Activated CD8-positive, alpha-beta memory T cell treated with anti-CD3 and anti-CD28 coated beads for 1 hour (primary cell): ENCODE measurements at regions not wholly inside any gene's neighbourhood (a gene's known extent, or its start where the extent isn't known, plus 50 kb on each side); places are given as distances from the start of the nearest gene placed in this dataset.

Source experiments
- DNase-seq, 2 donors: peaks; one replicate each; pipeline ENCODE4 v3.0.0-alpha.2; 2020; ENCODE audit warnings: low read depth in 1 of 2; ENCODE audit errors: extremely low read depth in 1 of 2

DNA sequence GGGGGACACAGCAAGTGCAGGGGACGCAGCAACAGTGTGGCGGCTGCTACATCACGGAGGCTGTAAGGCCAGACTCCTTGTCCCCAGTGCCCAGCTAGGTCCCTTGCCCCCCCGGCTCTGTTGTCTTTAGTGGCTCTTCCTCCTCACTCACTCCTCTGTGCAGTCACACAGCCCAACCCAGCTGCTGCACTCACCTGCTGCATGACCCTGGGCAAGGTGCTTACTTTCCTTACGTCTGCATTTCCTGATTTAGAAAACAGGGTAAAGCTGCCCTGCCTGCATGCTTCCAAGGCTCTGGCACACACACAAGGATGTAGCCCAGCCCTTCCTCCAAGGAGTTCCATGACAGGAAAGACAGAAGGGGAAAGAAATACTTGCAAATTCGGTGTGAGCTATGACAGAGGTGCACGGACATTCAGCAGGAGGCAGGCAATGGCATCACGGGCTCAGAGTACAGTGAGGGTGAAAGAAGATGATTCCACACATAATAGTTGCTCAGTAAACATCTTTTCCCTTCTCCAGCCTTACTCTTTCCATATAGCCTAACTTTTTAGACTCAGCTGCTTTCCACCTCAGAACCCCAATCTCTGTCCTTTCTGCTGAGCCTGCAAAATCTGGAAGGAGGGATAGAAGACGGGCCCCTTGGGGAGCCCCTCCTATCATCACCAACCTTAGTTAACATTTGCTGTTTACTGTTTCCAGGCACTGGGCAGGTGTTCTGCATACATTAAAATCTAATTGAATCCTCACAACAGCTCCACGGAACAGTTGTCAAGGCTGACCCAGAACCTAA is 150.9 kb downstream of the MRM1 start:
- DNase-seq = no peak

DNA sequence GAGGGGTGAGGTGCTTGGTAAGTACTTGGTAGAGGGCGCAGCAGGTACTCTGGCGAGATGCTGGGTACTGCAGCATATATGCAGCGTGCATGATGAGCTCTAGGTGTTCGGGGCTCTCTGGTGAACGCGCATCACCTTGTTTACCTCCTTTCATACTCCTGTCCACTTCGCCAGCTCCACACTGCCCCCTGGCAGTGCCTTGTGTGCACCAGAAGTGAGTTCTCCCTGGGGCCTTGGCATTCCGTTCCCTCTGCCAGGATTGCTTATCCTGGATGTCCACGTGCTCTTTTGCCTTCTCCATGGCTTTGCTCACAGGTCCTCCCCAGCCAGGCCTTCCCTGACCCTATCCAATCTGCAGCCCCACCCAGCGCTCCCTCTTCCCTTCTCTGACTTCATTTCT is 154.2 kb downstream of the MRM1 start:
- DNase-seq = no peak

DNA sequence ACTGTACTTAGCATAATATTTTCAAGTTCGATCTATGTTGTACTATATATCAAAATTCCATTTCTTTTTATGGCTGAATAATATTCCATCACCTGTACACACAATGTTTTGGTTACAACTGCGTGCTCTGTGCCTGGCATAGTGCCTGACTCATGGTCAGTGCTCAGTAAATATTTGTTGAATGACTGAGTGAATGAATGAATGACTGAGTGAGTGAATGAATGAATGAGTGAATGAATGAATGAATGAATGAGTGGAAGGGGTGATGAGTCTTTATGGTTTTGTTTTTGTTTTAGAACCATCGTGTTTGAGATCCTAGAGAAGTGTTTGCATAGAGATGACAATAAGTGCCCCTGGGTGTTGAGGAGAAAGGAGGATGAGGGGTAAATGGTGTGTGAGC is 155.3 kb downstream of the MRM1 start:
- no peak for DNase-seq

DNA sequence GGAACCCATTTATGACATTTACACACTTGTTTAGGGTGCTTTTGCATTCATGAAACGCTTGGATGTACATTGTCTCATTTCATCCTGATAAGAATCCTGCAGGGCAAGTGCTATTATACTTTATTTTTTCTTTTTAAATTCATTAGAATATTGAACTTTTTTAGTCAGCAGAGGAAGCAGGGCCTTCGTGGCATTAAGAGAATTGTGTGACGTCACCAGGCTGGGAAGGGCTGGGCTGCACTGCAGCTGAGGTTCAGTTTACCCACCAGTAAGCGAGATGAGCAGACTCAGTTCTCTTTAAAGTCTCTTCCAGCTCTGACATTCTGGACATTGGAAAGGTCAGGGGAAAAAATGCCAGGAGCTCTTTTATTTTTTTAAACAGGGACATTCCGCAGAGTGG is 159.0 kb downstream of the MRM1 start:
- no peak for DNase-seq

DNA sequence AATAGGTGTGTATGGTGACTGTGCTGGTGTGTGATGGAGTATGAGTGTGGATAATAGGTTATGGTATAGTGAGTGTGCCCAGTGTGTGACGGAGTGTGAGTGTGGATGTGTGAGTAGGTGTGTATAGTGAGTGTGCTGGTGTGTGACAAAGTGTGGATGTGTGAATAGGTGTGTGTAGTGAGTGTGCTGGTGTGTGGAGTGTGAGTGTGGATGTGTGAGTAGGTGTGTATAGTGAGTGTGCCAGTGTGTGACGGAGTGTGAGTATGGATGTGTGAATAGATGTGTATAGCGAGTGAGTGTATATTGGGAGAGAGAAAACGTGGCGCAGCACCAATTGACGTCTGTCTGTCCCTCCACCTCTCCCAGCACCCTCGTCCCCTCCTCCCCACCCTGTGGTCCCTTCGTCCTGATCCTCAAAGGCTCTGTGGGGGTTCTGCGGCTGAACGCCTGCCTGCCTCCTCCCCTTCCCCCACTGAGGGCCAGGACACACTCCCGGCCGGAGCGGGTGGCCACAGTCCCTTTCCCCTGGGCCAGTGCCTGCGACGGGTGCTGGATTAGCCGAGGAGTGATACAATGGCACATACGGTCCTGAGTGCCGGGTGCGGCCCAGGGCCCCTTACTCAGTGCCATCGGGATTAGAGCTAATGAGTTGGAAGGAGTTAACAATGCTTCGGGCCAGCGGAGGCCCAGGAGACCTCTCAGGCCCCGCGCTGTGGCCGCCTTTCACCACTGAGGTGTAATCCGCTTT is 160.0 kb downstream of the MRM1 start:
- DNase-seq = no peak

DNA sequence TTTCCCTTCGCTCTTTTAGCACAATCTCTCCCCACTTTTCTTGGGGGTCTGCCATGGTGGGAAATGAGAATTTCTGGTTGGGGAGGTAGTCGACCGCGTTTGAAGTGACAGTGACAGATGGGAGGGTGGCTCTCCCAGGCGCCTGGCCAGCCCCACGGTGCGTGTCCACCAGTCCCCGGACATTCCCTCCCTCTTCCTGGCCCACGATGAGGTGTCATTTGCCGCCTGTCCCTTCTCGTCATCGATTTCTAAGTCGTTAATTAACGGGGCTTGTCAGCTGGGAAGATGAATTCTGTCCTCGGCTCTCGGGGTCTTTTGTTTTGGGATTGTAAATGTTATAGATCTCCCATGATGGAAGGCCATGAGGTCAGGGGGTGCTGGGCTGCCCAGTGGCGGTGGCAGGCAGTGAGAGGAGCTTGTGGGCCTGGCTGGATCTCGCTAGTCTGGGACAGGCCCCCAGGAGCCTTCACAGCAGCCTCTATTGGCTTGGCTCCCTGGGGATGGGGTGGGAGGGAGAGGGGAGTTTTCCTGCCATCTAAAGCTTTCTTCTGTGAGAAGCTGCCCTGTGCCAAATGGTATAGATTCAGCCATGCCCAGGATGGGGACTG is 164.2 kb downstream of the MRM1 start:
- DNase-seq = no peak

DNA sequence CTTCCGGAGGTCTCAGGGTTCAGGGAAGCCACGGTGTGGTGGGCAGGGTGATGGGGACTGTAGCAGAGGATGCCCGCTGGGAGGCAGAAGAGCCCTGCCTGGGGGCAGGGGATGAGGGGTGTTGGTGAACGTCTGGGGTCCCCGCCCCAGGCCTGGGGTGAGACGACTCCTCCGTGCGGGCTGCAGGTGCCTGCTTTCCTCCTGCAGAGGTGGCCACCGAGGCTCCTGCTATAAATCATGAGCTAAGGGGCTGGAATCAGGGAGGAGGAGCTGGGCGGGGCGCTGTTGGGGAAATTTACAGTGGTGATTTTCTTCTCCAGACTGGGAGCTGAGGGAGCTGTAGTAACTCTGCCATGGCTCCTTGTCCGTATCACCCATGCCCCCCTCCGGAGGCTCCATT is 167.0 kb downstream of the MRM1 start:
- DNase-seq = no peak

DNA sequence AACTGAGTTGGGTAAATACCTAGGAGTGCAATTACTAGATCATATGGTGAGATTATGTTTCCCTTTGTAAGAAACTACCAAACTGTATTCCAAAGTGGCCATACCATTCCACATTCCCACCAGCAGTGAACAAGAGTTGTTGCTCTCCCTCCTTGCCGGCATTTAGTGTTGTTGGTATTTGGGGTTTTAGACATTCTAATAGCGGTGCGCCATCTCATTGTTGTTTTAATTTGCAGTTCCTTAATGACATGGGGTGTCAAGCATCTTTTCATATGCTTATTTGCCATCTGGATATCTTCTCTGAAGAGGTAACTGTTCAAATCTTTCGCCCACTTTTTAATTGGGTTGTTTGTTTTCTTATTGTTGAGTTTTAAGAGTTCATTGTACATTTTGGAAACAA is 164.2 kb upstream of the LHX1 start:
- DNase-seq = no peak

DNA sequence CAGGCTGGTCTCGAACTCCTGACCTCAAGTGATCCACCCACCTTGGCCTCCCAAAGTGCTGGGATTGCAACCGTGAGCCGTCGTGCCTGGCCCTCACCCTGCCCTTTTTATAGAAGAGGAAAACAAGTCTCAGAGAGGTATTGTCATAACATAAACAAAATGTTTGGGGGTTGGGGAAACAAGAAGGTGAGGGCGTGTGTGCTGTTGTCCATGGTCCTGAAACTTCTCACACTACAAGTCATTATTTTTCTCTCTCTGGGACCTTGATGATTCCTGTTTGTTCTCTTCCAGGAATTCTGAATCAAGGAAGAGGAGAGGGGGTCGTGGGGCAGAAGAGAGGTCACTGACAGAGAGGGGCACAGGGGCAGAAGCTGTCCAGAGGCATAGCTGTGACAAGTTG is 160.2 kb upstream of the LHX1 start:
- DNase-seq = no peak

DNA sequence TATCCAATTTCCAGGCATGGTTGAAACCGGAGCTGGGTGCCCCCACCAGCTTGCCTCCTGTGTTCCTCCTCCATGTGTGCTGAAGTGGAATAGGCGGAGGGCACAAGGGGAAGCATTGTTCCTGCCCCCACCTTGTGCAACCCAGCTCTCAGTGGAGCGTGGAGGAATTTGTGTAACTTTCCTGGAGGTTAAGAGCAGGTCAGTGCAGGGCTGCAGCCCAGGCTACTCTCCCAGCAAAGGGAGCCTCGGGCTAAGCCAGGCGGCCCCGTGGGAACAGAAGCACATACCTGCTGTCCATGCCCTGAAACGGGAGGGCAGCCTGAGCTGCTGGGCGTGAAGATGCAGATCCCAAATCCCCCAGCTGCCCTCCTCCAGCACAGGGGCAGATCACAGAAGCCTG is 158.8 kb upstream of the LHX1 start:
- DNase-seq = no peak

DNA sequence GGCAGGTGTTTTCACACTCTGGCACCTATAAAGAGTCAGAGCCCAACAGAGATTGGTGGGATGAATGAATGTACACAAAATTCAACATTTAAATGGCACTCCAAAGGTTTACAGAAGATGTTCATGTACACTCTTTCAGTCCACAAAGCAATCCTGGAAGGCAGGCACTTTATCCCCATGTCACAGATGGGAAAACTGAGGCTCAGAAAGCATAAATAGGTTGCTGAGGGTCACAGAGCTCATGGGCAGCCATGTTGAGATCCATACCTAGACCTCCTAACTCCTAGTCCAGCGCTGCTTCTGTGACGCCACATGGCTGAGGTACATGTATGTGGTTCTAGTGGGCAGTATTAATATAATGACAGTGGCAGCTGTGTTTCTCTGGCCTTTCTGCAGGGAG is 157.7 kb upstream of the LHX1 start:
- DNase-seq = no peak

DNA sequence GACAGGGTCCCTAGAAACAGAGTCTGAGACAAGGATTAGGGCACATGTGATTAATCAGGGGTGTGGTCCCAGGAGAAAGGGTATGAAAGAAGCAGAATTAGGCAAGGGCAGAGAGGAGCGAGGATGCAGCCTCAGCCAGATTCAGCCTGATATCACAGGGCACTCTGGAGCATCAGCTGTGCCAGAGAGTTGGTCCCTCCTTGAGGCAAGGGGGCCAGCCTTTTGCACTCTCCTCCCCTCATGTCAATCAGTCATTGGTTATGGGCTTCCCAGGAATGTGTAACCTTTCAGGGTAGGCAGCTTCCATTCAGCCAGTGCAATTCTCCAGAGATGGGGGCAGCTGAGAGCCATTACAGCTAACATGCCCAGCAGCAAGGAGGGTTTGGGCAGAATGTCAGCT is 152.6 kb upstream of the LHX1 start:
- no peak for DNase-seq

DNA sequence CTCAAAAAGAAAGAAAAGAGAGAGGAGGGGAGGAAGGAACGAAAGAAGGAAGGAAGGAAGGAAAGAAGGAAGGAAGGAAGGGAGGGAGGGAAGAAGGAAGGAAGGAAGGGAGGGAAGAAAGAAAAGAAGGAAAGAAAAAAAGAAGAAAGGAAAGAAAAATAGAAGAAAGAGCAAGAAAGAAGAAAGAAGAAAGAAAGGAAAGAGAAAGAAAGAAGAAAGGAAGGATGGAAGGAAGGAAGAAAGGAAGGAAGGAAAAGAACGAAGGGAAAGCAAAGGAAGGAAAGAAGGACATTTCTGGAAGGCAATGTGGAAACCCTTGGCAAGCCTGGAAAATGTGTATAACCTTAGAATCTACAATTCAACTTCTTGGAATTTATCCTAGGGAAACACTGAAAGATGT is 150.4 kb upstream of the LHX1 start:
- no peak for DNase-seq

DNA sequence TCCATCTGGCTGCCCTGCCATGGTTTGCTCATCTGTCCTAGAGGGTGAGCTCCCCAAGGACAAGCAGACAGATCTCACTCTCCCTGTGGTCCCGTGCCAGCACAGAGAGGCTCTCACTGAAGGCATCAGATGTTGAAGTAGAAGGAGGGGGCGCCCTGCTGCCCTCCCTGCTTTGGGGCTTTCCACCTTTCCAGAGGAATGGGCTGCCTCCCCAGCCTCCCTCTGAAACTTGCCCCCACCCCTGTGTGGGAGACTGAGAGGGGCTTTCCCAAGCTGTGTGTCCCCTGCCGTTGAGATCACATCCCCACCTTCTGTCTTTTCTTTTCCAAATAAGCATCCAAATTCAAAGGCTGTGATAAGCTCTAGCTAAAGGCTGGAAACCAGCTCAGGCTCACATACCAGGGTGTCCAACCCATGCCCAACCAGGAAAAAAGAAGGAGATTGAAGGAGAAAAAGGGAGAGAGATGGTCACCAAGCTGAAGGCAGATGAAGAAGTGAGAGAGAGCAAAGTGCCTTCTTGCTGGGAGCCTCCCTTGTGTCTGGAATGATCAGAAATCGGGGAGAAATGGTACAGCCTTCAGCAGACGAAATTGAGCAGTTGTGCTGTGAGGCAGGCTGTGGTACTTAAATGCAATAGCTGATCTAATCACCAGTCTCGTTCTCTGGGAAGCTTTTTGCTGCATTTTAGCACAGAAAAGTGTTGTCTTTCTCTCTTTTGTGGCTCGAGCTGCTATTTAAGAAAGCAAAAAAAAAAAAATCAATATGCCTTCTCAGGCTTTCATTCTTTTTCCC is 145.9 kb upstream of the LHX1 start:
- no peak for DNase-seq

DNA sequence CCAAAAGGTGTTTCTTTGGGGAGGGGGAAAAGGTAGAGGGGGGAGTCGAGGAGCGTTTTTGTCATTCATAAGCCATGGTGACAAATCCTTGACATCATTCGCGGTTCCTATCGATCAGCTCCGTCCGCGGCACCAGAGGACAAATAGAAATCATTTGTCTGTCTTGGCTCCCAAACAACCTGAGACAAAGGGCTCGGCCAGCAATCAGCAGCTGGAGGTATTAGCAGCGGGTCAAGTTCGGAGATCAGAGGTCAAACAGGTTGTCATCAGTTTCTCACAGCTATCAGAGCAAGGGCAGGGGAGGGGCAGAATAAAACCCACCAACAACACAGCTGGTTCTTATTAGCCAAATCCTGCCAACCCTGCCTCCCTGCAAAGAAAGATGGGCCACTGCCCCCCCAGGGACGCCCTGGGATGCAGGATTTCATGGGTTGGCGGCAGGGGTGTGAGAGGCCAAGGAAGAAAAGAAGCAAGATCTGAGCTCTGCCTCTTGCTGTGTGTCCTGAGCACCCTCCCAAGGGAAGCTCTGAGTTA is 145.3 kb upstream of the LHX1 start:
- DNase-seq = no peak

DNA sequence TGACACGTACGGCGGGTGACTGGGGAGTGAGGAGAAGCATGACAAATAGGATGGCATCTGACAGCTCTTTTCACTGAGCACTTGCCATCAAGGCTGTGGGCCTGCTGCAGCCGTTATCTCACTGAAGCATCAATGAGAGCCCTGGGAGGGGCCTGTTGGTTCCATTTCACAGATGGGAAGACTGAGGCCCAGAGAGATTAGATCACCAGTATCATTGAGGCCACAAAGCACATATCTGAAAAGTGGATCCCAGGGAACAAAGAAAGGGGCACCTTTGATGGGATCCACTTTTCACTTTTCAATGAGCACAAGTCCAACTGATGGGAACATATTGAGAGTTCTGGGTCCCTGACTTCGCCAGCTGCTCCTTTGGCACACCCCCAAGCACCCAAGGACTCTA is 144.4 kb upstream of the LHX1 start:
- no peak for DNase-seq

DNA sequence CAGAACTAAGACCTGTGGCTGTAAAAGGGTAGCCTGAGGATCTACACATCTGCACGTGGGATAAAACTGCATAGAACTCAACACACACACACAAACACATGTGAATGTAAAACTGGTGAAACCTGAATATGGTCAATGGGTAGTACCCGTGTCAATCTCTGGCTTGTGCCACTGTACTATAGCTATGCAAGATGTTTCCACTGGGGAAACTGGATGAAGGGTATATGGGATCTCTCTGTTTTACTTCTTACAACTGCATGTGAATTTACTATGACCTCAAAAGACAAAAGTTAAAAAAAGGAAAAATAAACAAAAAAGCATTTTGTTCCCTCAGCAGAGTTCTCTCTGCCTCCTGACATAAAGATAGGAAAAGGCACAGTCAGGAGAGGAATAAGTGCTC is 143.3 kb upstream of the LHX1 start:
- no peak for DNase-seq

DNA sequence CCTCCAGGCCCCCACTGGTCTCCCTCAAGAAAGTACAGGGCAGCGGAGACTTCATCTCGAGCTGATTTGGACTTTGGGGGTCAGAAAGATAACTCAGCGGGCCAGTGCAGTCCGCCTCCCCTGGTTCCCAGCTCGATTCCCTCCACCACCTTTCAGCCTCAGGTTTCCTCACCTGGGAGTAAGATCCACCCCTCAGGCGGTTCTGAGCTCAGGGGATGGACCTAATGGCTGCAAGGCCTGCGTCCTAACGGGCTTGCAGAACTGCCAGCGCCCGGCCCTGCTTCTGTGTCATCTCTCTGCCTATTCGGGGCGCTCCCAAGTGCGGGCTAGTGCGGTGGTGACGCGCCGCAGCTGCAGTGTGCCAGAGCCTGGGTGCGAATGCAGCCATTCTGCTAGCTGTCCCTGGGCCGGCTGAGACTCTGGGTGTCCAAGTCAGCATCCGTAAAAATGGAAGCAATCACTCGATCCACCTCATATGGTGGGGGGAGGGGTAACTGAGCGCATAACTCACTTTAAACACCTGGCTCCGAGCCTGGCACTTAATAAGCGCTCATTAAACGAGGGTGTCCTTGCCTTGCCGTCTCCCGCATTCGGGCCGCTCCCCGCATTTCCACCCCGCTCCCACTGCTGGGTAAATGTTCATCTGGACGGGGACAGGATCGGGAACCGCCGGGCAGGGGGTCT is 129.6 kb upstream of the LHX1 start:
- DNase-seq = no peak

DNA sequence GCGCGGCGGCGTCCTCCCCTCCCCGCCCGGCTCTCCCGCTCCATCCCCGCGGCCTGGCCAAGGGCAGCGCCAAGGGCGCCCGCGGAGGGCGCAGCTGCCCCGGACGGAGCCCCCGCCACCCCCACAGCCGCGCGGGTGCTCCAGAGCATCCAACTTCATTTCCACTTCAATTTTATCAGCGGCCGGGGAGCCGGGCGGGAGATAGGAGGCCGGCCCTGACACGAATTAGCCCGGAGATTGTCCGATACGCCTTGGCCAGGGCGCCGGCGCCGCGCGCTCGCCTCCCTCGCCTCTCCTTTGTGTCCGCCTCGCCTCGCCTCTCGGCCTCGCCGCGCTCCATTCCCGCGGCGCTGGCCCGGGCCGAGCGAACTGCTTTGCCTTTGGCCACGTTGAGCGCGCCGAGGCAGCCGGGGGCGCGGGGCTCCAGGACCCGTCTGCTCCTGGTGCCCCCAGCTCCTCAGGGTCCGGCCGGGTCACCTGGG is 129.1 kb upstream of the LHX1 start:
- no peak for DNase-seq

DNA sequence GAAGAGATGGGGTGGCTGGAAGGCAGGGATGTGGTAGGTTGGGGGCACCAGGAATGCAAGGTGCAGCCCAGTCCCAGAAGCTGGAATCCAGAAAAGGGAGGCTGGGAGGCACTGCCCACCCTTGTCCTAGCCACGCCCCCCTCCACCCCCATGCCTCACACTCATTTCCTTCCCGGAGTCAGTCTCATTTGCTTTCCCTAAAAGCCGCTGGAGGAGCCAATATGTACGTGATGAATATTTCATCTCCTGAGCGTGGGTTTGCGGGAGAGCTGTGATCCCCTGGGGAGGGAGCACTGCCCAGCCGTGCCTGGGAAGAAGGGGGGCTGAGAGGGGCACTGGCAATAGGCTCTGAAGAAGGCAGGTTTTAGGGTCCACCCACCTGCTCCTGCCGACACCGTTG is 124.5 kb upstream of the LHX1 start:
- DNase-seq = no peak
